C4-2B (cell line): ENCODE measurements at regions not wholly inside any gene's neighbourhood (a gene's known extent, or its start where the extent isn't known, plus 50 kb on each side); places are given as distances from the start of the nearest gene placed in this dataset.

Source experiments
- CTCF ChIP-seq: fragments of 450-650 bp; conservative IDR thresholded peaks from 2 replicates; pipeline ENCODE4 v1.5.1; 2017; ENCODE audit warnings: mild to moderate bottlenecking
- ZFX ChIP-seq: fragments of 450-650 bp; IDR thresholded peaks from 2 replicates; pipeline ENCODE4 v1.6.1; 2017

GRCh38 chr12:93126069-93126474 is 197.0 kb upstream of the EEA1 start:
- no peak for TF ChIP-seq CTCF
- TF ChIP-seq ZFX = no peak
